Small intestine (tissue), 7 donors: ENCODE measurements at regions not wholly inside any gene's neighbourhood (a gene's known extent, or its start where the extent isn't known, plus 50 kb on each side); places are given as distances from the start of the nearest gene placed in this dataset.

Experiments used
- DNase-seq, 2 donors: peaks; one replicate each; pipeline versions ENCODE4 v3.0.0 to v3.0.0-alpha.2; 2013
- FAIRE-seq: peaks from 2 replicates; lab custom pipeline; 2012; peaks lifted over from hg19 to GRCh38; lab: Jason Lieb, UNC
- H3K27ac ChIP-seq, 3 donors: one replicate each; pipeline ENCODE4 v1.5.1; 2013; ENCODE audit warnings: low read length in 2 of 3, mild to moderate bottlenecking in 2 of 3, control low read depth in 1 of 3, inconsistent platforms in 1 of 3, low read depth in 1 of 3, moderate library complexity in 1 of 3
- H3K27me3 ChIP-seq, 3 donors: one replicate each; pipeline ENCODE4 v1.6.1; 2013; ENCODE audit warnings: low read length in 3 of 3, inconsistent platforms in 1 of 3; ENCODE audit not compliant: control insufficient read depth in 3 of 3, insufficient read depth in 3 of 3
- H3K36me3 ChIP-seq, 3 donors: one replicate each; pipeline ENCODE4 v1.6.1; 2013; ENCODE audit warnings: low read length in 3 of 3, inconsistent platforms in 1 of 3, low read depth in 1 of 3, mild to moderate bottlenecking in 1 of 3, moderate library complexity in 1 of 3; ENCODE audit not compliant: control insufficient read depth in 3 of 3, insufficient read depth in 2 of 3
- H3K4me1 ChIP-seq, 3 donors: one replicate each; pipeline ENCODE4 v1.6.1; 2013; ENCODE audit warnings: low read length in 2 of 3, inconsistent platforms in 1 of 3, low read depth in 1 of 3, mild to moderate bottlenecking in 1 of 3, moderate library complexity in 1 of 3; ENCODE audit not compliant: control insufficient read depth in 3 of 3, insufficient read depth in 2 of 3
- H3K4me3 ChIP-seq, 3 donors: one replicate each; pipeline ENCODE4 v1.5.1; 2013; ENCODE audit warnings: low read length in 3 of 3, control low read depth in 1 of 3, inconsistent platforms in 1 of 3, low read depth in 1 of 3, mild to moderate bottlenecking in 1 of 3, moderate library complexity in 1 of 3
- H3K9me3 ChIP-seq, 2 donors: one replicate each; pipeline ENCODE4 v1.6.1; 2013; ENCODE audit warnings: low read depth in 1 of 2, low read length in 1 of 2; ENCODE audit not compliant: control insufficient read depth in 2 of 2, insufficient read depth in 1 of 2
- WGBS, 3 donors: extraction: QIAGEN DNeasy Blood & Tissue Kit; methylation state at CpG; one replicate each; pipeline ENCODE4 v1.1.7; 2013; 5-methylcytosine and 5-hydroxymethylcytosine counted together
- donor health status: healthy with polysubstance abuse.
- donor health status: control.
- donor health status: control.
- donor health status: Bipolar disorder and iron deficiency.
- donor health status: healthy.

DNA sequence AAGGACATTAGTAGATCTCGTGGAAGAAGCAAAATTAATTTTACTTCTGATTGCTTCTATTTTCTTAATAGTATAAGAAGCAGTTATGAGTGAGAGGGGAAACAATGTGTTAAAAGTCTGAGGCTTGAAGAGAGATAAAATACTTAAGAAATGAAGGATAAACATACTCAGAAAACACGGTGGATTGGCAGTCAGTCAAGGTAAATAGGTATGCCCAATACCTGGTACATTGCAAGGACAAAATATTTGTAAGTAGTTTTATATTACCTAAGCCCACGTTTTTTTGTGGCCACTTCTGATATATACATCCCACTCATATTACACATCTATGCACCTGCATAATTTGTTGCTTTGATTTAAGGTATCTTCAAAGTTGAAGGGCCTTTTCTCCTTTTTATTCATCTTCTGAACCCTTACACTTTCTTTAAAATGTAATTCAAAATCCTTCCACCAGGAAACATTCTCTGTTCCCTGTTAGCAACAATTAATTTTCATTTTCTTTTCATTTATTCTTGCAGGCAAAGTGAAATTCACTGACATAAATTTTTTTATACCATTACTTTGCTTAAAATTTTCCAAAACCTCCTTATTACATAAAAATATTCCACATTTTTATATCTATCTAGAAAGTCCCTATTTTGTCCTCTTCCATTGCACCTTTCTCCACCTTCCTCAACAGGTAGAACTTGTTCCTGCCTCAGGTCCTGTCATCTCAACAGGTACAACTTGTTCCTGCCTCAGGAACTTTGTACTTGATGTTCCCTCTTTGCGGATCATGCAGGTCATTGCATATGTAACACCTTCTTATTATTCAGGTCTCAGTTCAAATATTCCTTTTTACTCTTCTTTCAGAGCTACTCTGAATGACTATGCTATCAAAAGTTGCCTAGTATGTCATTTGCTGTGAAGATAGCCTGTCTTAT is 755.7 kb upstream of the ALCAM start:
- Histone ChIP-seq H3K36me3 (no peaks in the 10 kb centered on the region), H3K4me1 (no peaks in the 10 kb centered on the region), H3K9me3 (no peaks in the 10 kb centered on the region), H3K27me3 (no peaks in the 10 kb centered on the region), H3K4me3 (no peak overlapping the region), H3K27ac (no peak overlapping the region)
- 31 to 58% (median 41%) methylated on average over 4 of the region's 4 CpGs for WGBS, 3 donors
- DNase-seq = no peak
- no peak for FAIRE-seq

GRCh38 chr3:104612218-104612617 is 754.5 kb upstream of the ALCAM start:
- Histone ChIP-seq H3K27ac (no peak overlapping the region), H3K4me1 (no peaks in the 10 kb centered on the region), H3K9me3 (no peaks in the 10 kb centered on the region), H3K27me3 (no peaks in the 10 kb centered on the region), H3K36me3 (no peaks in the 10 kb centered on the region), H3K4me3 (no peak overlapping the region)
- DNase-seq (no peak), FAIRE-seq (no peak)

GRCh38 chr3:104614564-104614963 is 752.1 kb upstream of the ALCAM start:
- no peaks in the 10 kb centered on the region for H3K36me3 ChIP-seq
- FAIRE-seq (no peak), DNase-seq (no peak)
- H3K4me1 ChIP-seq = no peaks in the 10 kb centered on the region
- no peaks in the 10 kb centered on the region for H3K9me3 ChIP-seq
- no peak overlapping the region for H3K27ac ChIP-seq
- H3K4me3 ChIP-seq = no peak overlapping the region
- H3K27me3 ChIP-seq = no peaks in the 10 kb centered on the region
- WGBS, 3 donors = 64 to 85% (median 82%) methylated on average over 2 of the region's 2 CpGs

DNA sequence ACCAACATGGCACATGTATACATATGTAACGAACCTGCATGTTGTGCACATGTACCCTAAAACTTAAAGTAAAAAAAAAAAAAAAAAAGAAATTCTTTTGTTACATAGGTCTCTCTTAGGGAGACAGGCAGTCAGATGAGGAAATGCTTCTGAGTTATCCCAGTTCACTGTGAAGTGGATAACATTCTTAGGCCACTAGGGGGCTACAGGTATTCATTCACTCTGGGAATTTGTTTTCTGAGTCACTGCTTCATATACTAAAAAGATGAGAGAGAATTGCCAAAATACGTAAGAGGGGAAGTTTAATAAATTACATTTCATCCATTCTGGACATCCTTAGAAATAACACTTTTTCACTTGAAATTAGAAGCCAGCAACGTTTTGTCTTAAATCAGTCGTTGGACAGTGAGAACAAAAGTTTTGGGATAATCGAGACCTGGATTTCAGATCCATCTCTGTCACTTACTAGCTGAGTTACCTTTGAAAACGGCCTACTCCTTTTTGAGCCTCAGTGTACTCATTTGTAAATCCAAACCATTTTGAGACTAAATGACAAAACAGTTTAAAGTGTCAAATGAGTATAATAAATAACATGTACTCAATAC is 738.4 kb upstream of the ALCAM start:
- Histone ChIP-seq H3K9me3 (peaks cover 0 to 9% of the 10 kb centered on the region in 2 donors), H3K4me1 (no peaks in the 10 kb centered on the region), H3K36me3 (no peaks in the 10 kb centered on the region), H3K4me3 (no peak overlapping the region), H3K27ac (no peak overlapping the region), H3K27me3 (no peaks in the 10 kb centered on the region)
- FAIRE-seq (no peak), DNase-seq (peak; percentile 11 to 32)
- WGBS, 3 donors = 41 to 46% (median 42%) methylated on average over 6 of the region's 6 CpGs

DNA sequence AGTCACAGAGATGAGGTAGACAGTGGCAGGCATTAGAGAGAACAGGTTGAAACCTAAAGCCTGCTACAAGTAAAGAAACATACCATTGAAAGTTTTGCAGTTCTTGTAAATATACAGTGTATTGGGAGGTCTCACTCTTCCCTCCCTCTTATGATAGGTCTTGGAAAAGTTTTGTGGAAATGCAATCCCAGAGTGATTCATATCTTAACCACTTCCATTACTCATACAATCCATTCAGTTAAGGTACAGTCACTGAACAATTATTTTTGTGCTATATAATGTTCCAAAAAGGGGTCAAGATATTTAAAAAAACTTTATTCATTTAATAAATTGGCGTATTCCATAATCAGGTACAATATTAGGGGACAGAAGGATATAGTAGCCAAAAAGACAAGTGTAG is 737.7 kb upstream of the ALCAM start:
- Histone ChIP-seq H3K9me3 (peaks cover 0 to 9% of the 10 kb centered on the region in 2 donors), H3K4me3 (no peak overlapping the region), H3K27me3 (no peaks in the 10 kb centered on the region), H3K4me1 (no peaks in the 10 kb centered on the region), H3K36me3 (no peaks in the 10 kb centered on the region), H3K27ac (no peak overlapping the region)
- DNase-seq (no peak), FAIRE-seq (no peak)
- 40 to 64% (median 53%) methylated on average over 1 of the region's 1 CpG for WGBS, 3 donors

DNA sequence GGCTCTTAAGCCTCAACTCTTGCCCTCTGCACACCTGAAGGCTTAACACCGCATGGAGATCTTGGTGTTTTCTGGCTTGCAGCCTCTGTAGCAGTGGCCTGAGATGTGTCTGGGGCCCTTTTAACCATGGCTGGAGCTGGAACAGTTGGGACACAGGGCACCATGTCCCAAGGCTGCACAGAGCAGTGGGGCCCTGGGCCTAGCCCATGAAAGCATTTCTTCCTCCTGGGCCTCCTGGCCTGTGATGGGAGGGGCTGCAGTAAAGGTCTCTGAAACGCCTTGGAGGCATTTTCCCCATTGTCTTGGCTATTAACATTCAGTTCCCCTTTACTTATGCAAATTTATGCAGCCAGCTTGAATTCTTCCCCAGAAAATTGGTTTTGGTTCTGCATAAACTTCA is 735.5 kb upstream of the ALCAM start:
- DNase-seq = no peak
- WGBS, 3 donors = 62 to 72% (median 63%) methylated on average over 2 of the region's 2 CpGs

GRCh38 chr3:104632521-104632920 is 734.2 kb upstream of the ALCAM start:
- peaks cover 0 to 9% of the 10 kb centered on the region in 2 donors for H3K9me3 ChIP-seq
- no peaks in the 10 kb centered on the region for H3K27me3 ChIP-seq
- H3K4me3 ChIP-seq = no peak overlapping the region
- DNase-seq = no peak
- no peak overlapping the region for H3K27ac ChIP-seq
- no peak for FAIRE-seq
- 89 to 91% (median 90%) methylated on average over 3 of the region's 3 CpGs for WGBS, 3 donors
- no peaks in the 10 kb centered on the region for H3K4me1 ChIP-seq
- no peaks in the 10 kb centered on the region for H3K36me3 ChIP-seq

More for the DNA sequence above, 735.5 kb upstream of the ALCAM start:
- no peak overlapping the region for H3K27ac ChIP-seq
- no peaks in the 10 kb centered on the region for H3K4me1 ChIP-seq
- H3K9me3 ChIP-seq = peaks cover 0 to 9% of the 10 kb centered on the region in 2 donors
- no peak overlapping the region for H3K4me3 ChIP-seq
- no peak for FAIRE-seq
- H3K27me3 ChIP-seq = no peaks in the 10 kb centered on the region
- no peaks in the 10 kb centered on the region for H3K36me3 ChIP-seq

DNA sequence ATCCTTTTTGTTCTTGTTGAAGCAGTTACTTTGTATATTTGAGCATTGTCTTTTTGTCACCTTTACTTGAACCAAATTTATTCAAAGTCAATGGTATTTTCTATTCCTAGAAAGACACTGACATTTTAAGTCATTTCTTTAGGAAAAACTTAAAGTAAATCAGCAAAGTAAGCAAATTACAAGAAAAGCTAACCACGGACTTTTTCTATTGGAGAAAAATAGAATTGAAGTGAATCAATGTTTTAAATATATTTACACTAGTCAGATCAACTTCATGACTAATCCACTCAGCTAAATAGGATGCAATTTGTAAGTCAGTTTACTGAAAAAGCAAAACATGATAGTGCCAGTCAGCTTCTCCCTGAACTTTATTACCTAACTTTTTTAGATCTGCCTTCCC is 733.8 kb upstream of the ALCAM start:
- WGBS, 3 donors = 78 to 82% (median 81%) methylated on average over 1 of the region's 1 CpG
- DNase-seq (no peak), FAIRE-seq (no peak)
- no peaks in the 10 kb centered on the region for H3K4me1 ChIP-seq
- H3K4me3 ChIP-seq = no peak overlapping the region
- H3K27me3 ChIP-seq = no peaks in the 10 kb centered on the region
- H3K27ac ChIP-seq = no peak overlapping the region
- H3K36me3 ChIP-seq = no peaks in the 10 kb centered on the region
- H3K9me3 ChIP-seq = peaks cover 0 to 9% of the 10 kb centered on the region in 2 donors
